ENCODE measurements at regions not wholly inside any gene's neighbourhood (a gene's known extent, or its start where the extent isn't known, plus 50 kb on each side); places are given as distances from the start of the nearest gene placed in this dataset.

GRCh38 chr1:184241446-184241845 lies 145.4 kb upstream of the C1orf21 start:
- DNase-seq (ENCODE audit: low read depth), result no peak
- H3K4me3 ChIP-seq (ENCODE audit: low read depth, low read length), result no peak overlapping the region
- TF ChIP-seq MYC (IDR thresholded peaks at IDR 0.05; ENCODE audit: low read depth, low read length), result no peak
- TF ChIP-seq MAX (IDR thresholded peaks at IDR 0.05; ENCODE audit: low read depth, low read length), result no peak
- TF ChIP-seq POLR2A (IDR thresholded peaks at IDR 0.05; ENCODE audit: extremely low read depth, insufficient read length), result no peak
- no peak for TF ChIP-seq CTCF (IDR thresholded peaks at IDR 0.05; ENCODE audit: low read depth, low read length)

- no peak for DNase-seq (ENCODE audit: low read depth)
- H3K4me3 ChIP-seq (ENCODE audit: low read depth, low read length), result no peak overlapping the region
- TF ChIP-seq CTCF (IDR thresholded peaks at IDR 0.05; ENCODE audit: low read depth, low read length) (no peak), MYC (IDR thresholded peaks at IDR 0.05; ENCODE audit: low read depth, low read length) (no peak), MAX (IDR thresholded peaks at IDR 0.05; ENCODE audit: low read depth, low read length) (no peak), POLR2A (IDR thresholded peaks at IDR 0.05; ENCODE audit: extremely low read depth, insufficient read length) (no peak)
Measured at GRCh38 chr1:184242507-184242943, 144.3 kb upstream of the C1orf21 start.

- H3K4me3 ChIP-seq (ENCODE audit: low read depth, low read length), result no peak overlapping the region
- TF ChIP-seq MAX (IDR thresholded peaks at IDR 0.05; ENCODE audit: low read depth, low read length) (no peak), POLR2A (IDR thresholded peaks at IDR 0.05; ENCODE audit: extremely low read depth, insufficient read length) (no peak)
- no peak for DNase-seq (ENCODE audit: low read depth)
Measured at GRCh38 chr1:184244962-184245361, 141.9 kb upstream of the C1orf21 start.

GRCh38 chr1:184247671-184248070 lies 139.2 kb upstream of the C1orf21 start:
- no peak overlapping the region for H3K4me3 ChIP-seq (ENCODE audit: low read depth, low read length)
- no peak for DNase-seq (ENCODE audit: low read depth)
- no peak for TF ChIP-seq POLR2A (IDR thresholded peaks at IDR 0.05; ENCODE audit: extremely low read depth, insufficient read length)
- TF ChIP-seq MYC (IDR thresholded peaks at IDR 0.05; ENCODE audit: low read depth, low read length), result no peak
- no peak for TF ChIP-seq CTCF (IDR thresholded peaks at IDR 0.05; ENCODE audit: low read depth, low read length)
- TF ChIP-seq MAX (IDR thresholded peaks at IDR 0.05; ENCODE audit: low read depth, low read length), result no peak

GRCh38 chr1:184253921-184254320 lies 132.9 kb upstream of the C1orf21 start:
- H3K4me3 ChIP-seq (ENCODE audit: low read depth, low read length), result no peak overlapping the region
- TF ChIP-seq CTCF (IDR thresholded peaks at IDR 0.05; ENCODE audit: low read depth, low read length) (no peak), MYC (IDR thresholded peaks at IDR 0.05; ENCODE audit: low read depth, low read length) (no peak), POLR2A (IDR thresholded peaks at IDR 0.05; ENCODE audit: extremely low read depth, insufficient read length) (no peak), MAX (IDR thresholded peaks at IDR 0.05; ENCODE audit: low read depth, low read length) (no peak)
- no peak for DNase-seq (ENCODE audit: low read depth)

- no peak overlapping the region for H3K4me3 ChIP-seq (ENCODE audit: low read depth, low read length)
- DNase-seq (ENCODE audit: low read depth), result no peak
- TF ChIP-seq CTCF (IDR thresholded peaks at IDR 0.05; ENCODE audit: low read depth, low read length) (no peak), MYC (IDR thresholded peaks at IDR 0.05; ENCODE audit: low read depth, low read length) (no peak), MAX (IDR thresholded peaks at IDR 0.05; ENCODE audit: low read depth, low read length) (no peak), POLR2A (IDR thresholded peaks at IDR 0.05; ENCODE audit: extremely low read depth, insufficient read length) (no peak)
Measured at GRCh38 chr1:184254849-184255248, 132.0 kb upstream of the C1orf21 start.
